GM23248 (cell line): ENCODE measurements at regions not wholly inside any gene's neighbourhood (a gene's known extent, or its start where the extent isn't known, plus 50 kb on each side); places are given as distances from the start of the nearest gene placed in this dataset.

Experiments
- EZH2 ChIP-seq: fragments of 200-600 bp; sonication (generic); IDR thresholded peaks from 2 replicates; pipeline ENCODE4 v1.6.1; 2018; ENCODE audit warnings: antibody characterized with exemption, mild to moderate bottlenecking; ENCODE audit not compliant: insufficient read depth, poor library complexity, severe bottlenecking
- EZH2phosphoT487 ChIP-seq: fragments of 200-600 bp; sonication (generic); IDR thresholded peaks from 2 replicates; pipeline ENCODE4 v1.6.1; 2018; ENCODE audit warnings: antibody characterized with exemption, moderate library complexity, mild to moderate bottlenecking, low read depth; ENCODE audit not compliant: insufficient read depth

DNA sequence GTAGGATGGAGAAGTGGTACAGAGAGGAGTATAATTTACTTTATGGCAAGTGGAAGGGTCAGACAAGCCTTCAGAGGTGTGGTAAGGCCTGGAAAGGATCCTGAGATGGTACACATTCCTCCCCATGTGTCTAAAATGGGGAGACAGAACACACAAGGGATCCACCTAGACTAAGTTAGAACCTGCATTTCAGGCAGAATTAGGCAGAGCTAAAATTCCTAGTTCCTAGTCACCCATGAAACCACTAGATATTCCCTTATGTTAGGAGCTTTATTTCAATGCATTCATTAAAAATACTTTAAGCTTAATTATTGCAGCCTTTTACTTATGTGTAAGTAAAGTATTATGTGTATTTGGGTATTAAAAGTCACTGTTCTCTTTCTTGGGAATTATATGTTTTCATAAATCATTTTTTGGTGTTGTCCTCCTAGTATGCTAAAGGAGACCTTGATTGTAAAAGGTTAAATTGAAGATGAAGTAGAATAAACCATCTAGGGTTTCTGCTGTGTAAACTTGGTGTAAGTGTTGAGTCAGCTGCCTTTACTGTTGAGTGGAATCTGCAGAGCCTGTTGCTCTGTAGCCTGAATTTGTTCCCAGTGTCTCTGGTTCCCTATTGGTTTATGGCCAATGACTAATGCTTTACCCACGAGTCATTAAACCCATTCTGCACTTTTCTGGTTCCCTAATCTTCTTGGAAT is 423.2 kb downstream of the ATP23 start:
- no peak for TF ChIP-seq EZH2
- TF ChIP-seq EZH2phosphoT487: no peak
